ENCODE measurements at regions not wholly inside any gene's neighbourhood (a gene's known extent, or its start where the extent isn't known, plus 50 kb on each side); places are given as distances from the start of the nearest gene placed in this dataset.

- no peak for TF ChIP-seq ONECUT2 (CRISPR knock-in tag; IDR thresholded peaks at IDR 0.05)
- no peak for TF ChIP-seq ZBTB49 (CRISPR knock-in tag; IDR thresholded peaks at IDR 0.05; ENCODE audit: borderline replicate concordance)
- no peak for TF ChIP-seq CREB1 (IDR thresholded peaks at IDR 0.05)
- TF ChIP-seq CREB1 (CRISPR knock-in tag; IDR thresholded peaks at IDR 0.05) = no peak
- TF ChIP-seq ZBTB44 (CRISPR knock-in tag; IDR thresholded peaks at IDR 0.05) = no peak
Measured at GRCh38 chr12:9328065-9328464, 119.9 kb upstream of the PZP start.
